GM12878 (cell line): ENCODE measurements at regions not wholly inside any gene's neighbourhood (a gene's known extent, or its start where the extent isn't known, plus 50 kb on each side); places are given as distances from the start of the nearest gene placed in this dataset.

ENCODE experiments used
- ASH2L ChIP-seq: fragments of 300-600, 200-600 bp; sonication (generic); IDR thresholded peaks from 2 replicates; pipeline ENCODE4 v1.6.1; 2017; ENCODE audit warnings: low read depth, mild to moderate bottlenecking, borderline replicate concordance
- BCL11A ChIP-seq: IDR thresholded peaks from 2 replicates; pipeline ENCODE4 v1.6.1; 2011; ENCODE audit warnings: low read depth, low read length
- CREB1 ChIP-seq: IDR thresholded peaks from 2 replicates; pipeline ENCODE4 v1.6.1; 2012; ENCODE audit warnings: low read depth, mild to moderate bottlenecking, inconsistent platforms
- EED ChIP-seq: sonication (generic); IDR thresholded peaks from 2 replicates; pipeline ENCODE4 v1.6.1; 2016; ENCODE audit warnings: antibody characterized with exemption, low read depth
- IKZF1 ChIP-seq: fragments of 450-650 bp; conservative IDR thresholded peaks from 2 replicates; pipeline ENCODE4 v1.6.1; 2017; ENCODE audit warnings: antibody characterized with exemption, mild to moderate bottlenecking
- MEF2B ChIP-seq: fragments of 450-650 bp; IDR thresholded peaks from 2 replicates; pipeline ENCODE4 v1.6.1; 2018; ENCODE audit warnings: mild to moderate bottlenecking, moderate library complexity; ENCODE audit not compliant: partially characterized antibody, poor library complexity, severe bottlenecking
- MLLT1 ChIP-seq: fragments of 450-650 bp; IDR thresholded peaks from 2 replicates; pipeline ENCODE4 v1.6.1; 2016; ENCODE audit warnings: mild to moderate bottlenecking
- NFYB ChIP-seq: IDR thresholded peaks from 2 replicates; pipeline ENCODE4 v1.6.1; 2011; ENCODE audit warnings: low read depth, mild to moderate bottlenecking, low read length, improper control_type of control experiment, moderate library complexity; ENCODE audit not compliant: insufficient read depth
- NR2F1 ChIP-seq: fragments of 450-650 bp; conservative IDR thresholded peaks from 2 replicates; pipeline ENCODE4 v1.6.1; 2017; ENCODE audit warnings: mild to moderate bottlenecking
- PAX5 ChIP-seq: IDR thresholded peaks from 2 replicates; pipeline ENCODE4 v1.6.1; 2011; ENCODE audit warnings: low read depth, low read length, borderline replicate concordance
- POU2F2 ChIP-seq: IDR thresholded peaks from 3 replicates; pipeline ENCODE4 v1.6.1; 2011; ENCODE audit warnings: low read depth, mild to moderate bottlenecking, low read length, borderline replicate concordance
- RBBP5 ChIP-seq: fragments of 200-600 bp; sonication (generic); conservative IDR thresholded peaks from 2 replicates; pipeline ENCODE4 v1.6.1; 2016
- RUNX3 ChIP-seq: IDR thresholded peaks from 2 replicates; pipeline ENCODE4 v1.6.1; 2012; ENCODE audit warnings: low read length, inconsistent platforms
- SKIL ChIP-seq: fragments of 450-650 bp; IDR thresholded peaks from 2 replicates; pipeline ENCODE4 v1.6.1; 2017; ENCODE audit warnings: mild to moderate bottlenecking, low read depth, inconsistent platforms; ENCODE audit not compliant: poor library complexity, severe bottlenecking
- SPI1 ChIP-seq: IDR thresholded peaks from 2 replicates; pipeline ENCODE4 v1.6.1; 2011; ENCODE audit warnings: low read depth, mild to moderate bottlenecking, low read length, moderate library complexity, borderline replicate concordance; ENCODE audit not compliant: insufficient read depth
- STAT3 ChIP-seq: IDR thresholded peaks from 2 replicates; pipeline ENCODE4 v1.6.1; 2011; ENCODE audit warnings: low read depth, low read length, improper control_type of control experiment
- WRNIP1 ChIP-seq: IDR thresholded peaks from 2 replicates; pipeline ENCODE4 v1.6.1; 2011; ENCODE audit warnings: low read depth, low read length, improper control_type of control experiment, borderline replicate concordance
- ZNF24 ChIP-seq: fragments of 450-650 bp; IDR thresholded peaks from 2 replicates; pipeline ENCODE4 v1.6.1; 2017; ENCODE audit warnings: antibody characterized with exemption, mild to moderate bottlenecking
- ZSCAN29 ChIP-seq: fragments of 450-650 bp; IDR thresholded peaks from 2 replicates; pipeline ENCODE4 v1.6.1; 2017; ENCODE audit warnings: mild to moderate bottlenecking, moderate library complexity
- TF ChIP-seq, protein P1 (sequence below): fragments of 450-650 bp; formaldehyde crosslinking; IDR thresholded peaks from 2 replicates; pipeline ENCODE4 v1.5.0; 2022; ENCODE audit warnings: mild to moderate bottlenecking, missing genetic modification characterization

GRCh38 chr3:3589715-3590130 lies 209.5 kb upstream of the LRRN1 start (continued):
- no peak for TF ChIP-seq WRNIP1
- 0 out of 2 replicates have a peak, but pooled peaks have one; percentile 24 for TF ChIP-seq ZNF24
- TF ChIP-seq EED = no peak
- no peak for TF ChIP-seq ZSCAN29
- TF ChIP-seq PAX5 = 0 out of 2 replicates have a peak, but pooled peaks have one; percentile 11
- TF ChIP-seq SKIL = no peak
- no peak for TF ChIP-seq ASH2L
- peak; percentile 45; the same call in 1 of the 2 replicates for TF ChIP-seq MLLT1
- TF ChIP-seq CREB1 = no peak
- peak; percentile 65 for TF ChIP-seq RUNX3
- TF ChIP-seq SPI1 = no peak
- no peak for TF ChIP-seq NFYB
- peak; percentile 75 for TF ChIP-seq MEF2B
- peak; percentile 89; the same call in 1 of the 2 replicates for TF ChIP-seq BCL11A
- peak; percentile 49 for TF ChIP-seq IKZF1
- TF ChIP-seq, protein P1, sequence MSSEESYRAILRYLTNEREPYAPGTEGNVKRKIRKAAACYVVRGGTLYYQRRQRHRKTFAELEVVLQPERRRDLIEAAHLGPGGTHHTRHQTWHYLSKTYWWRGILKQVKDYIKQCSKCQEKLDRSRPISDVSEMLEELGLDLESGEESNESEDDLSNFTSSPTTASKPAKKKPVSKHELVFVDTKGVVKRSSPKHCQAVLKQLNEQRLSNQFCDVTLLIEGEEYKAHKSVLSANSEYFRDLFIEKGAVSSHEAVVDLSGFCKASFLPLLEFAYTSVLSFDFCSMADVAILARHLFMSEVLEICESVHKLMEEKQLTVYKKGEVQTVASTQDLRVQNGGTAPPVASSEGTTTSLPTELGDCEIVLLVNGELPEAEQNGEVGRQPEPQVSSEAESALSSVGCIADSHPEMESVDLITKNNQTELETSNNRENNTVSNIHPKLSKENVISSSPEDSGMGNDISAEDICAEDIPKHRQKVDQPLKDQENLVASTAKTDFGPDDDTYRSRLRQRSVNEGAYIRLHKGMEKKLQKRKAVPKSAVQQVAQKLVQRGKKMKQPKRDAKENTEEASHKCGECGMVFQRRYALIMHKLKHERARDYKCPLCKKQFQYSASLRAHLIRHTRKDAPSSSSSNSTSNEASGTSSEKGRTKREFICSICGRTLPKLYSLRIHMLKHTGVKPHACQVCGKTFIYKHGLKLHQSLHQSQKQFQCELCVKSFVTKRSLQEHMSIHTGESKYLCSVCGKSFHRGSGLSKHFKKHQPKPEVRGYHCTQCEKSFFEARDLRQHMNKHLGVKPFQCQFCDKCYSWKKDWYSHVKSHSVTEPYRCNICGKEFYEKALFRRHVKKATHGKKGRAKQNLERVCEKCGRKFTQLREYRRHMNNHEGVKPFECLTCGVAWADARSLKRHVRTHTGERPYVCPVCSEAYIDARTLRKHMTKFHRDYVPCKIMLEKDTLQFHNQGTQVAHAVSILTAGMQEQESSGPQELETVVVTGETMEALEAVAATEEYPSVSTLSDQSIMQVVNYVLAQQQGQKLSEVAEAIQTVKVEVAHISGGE (CRISPR knock-in tag) = no peak
- peak; percentile 49; the same call in 1 of the 3 replicates for TF ChIP-seq POU2F2
- peak; percentile 80 for TF ChIP-seq NR2F1
- TF ChIP-seq RBBP5 = no peak
- TF ChIP-seq STAT3 = no peak
- TF ChIP-seq, all 136 proteins: peak for 16
